D721Med (cell line): ENCODE measurements at regions not wholly inside any gene's neighbourhood (a gene's known extent, or its start where the extent isn't known, plus 50 kb on each side); places are given as distances from the start of the nearest gene placed in this dataset.
"Not testable (repeated sequence)": the region's sequence is repeated elsewhere in the genome, so short reads cannot be mapped to it uniquely, and the experiment has no call there.

Experiments
- DNase-seq: peaks from one replicate; pipeline ENCODE4 v3.0.0; 2011; ENCODE audit warnings: low spot score; ENCODE audit not compliant: insufficient read length
- FAIRE-seq: peaks from 2 replicates; lab custom pipeline; 2011; peaks lifted over from hg19 to GRCh38; lab: Jason Lieb, UNC
- CTCF ChIP-seq: IDR thresholded peaks from 2 replicates; pipeline ENCODE4 v1.5.1; 2012; ENCODE audit warnings: mild to moderate bottlenecking, control low read depth; ENCODE audit not compliant: insufficient read depth; ENCODE audit errors: missing control alignments

- DNase-seq = no peak
- FAIRE-seq = no peak
- TF ChIP-seq CTCF = no peak
Measured at GRCh38 chr4:66016240-66016639, 346.0 kb upstream of the EPHA5 start.

GRCh38 chr4:66014146-66014765 is 344.0 kb upstream of the EPHA5 start:
- DNase-seq (no peak), FAIRE-seq (no peak)
- TF ChIP-seq CTCF = no peak

GRCh38 chr4:66000510-66001117 is 330.3 kb upstream of the EPHA5 start:
- FAIRE-seq = no peak
- TF ChIP-seq CTCF = no peak
- no peak for DNase-seq

GRCh38 chr4:65999518-65999871 is 329.2 kb upstream of the EPHA5 start:
- FAIRE-seq (no peak), DNase-seq (no peak)
- no peak for TF ChIP-seq CTCF

- FAIRE-seq, DNase-seq: not testable (repeated sequence)
Measured at GRCh38 chr4:65998807-65999517, 328.7 kb upstream of the EPHA5 start.

GRCh38 chr4:65983061-65983460 is 312.8 kb upstream of the EPHA5 start:
- FAIRE-seq (no peak), DNase-seq (no peak)
- no peak for TF ChIP-seq CTCF

GRCh38 chr4:65976287-65976686 is 306.0 kb upstream of the EPHA5 start:
- DNase-seq (no peak), FAIRE-seq (no peak)
- no peak for TF ChIP-seq CTCF
